ENCODE measurements at regions not wholly inside any gene's neighbourhood (a gene's known extent, or its start where the extent isn't known, plus 50 kb on each side); places are given as distances from the start of the nearest gene placed in this dataset.

GRCh38 chr4:129352480-129352879, 256.5 kb downstream of the C4orf33 start:
- TF ChIP-seq CTCF (IDR thresholded peaks at IDR 0.05; ENCODE audit: poor library complexity), result no peak
- TF ChIP-seq EZH2 (IDR thresholded peaks at IDR 0.05; ENCODE audit: borderline replicate concordance), result no peak
- TF ChIP-seq EZH2phosphoT487 (IDR thresholded peaks at IDR 0.05; ENCODE audit: low read depth, severe bottlenecking, unreplicated experiment), result no peak

Measured in hepatocyte (in vitro differentiated cells).